ENCODE measurements at regions not wholly inside any gene's neighbourhood (a gene's known extent, or its start where the extent isn't known, plus 50 kb on each side); places are given as distances from the start of the nearest gene placed in this dataset.
"Not testable (repeated sequence)": the region's sequence is repeated elsewhere in the genome, so short reads cannot be mapped to it uniquely, and the experiment has no call there.

GRCh38 chr16:29182501-29182900 is 197.6 kb downstream of the LAT start:
- DNase-seq (ENCODE audit: low read depth) = no peak

- not testable (repeated sequence) for DNase-seq (ENCODE audit: low read depth)
These were observed 197.1 kb downstream of the LAT start for GRCh38 chr16:29181921-29182411.

- not testable (repeated sequence) for DNase-seq (ENCODE audit: low read depth)
These were observed 196.5 kb downstream of the LAT start for GRCh38 chr16:29181254-29181780.

- not testable (repeated sequence) for DNase-seq (ENCODE audit: low read depth)
These were observed 195.4 kb downstream of the LAT start for GRCh38 chr16:29180206-29180600.

GRCh38 chr16:29179401-29180205 is 194.8 kb downstream of the LAT start:
- DNase-seq (ENCODE audit: low read depth) = not testable (repeated sequence)

- not testable (repeated sequence) for DNase-seq (ENCODE audit: low read depth)
These were observed 193.3 kb downstream of the LAT start for GRCh38 chr16:29177888-29178726.

- DNase-seq (ENCODE audit: low read depth) = not testable (repeated sequence)
These were observed 192.5 kb downstream of the LAT start for GRCh38 chr16:29177203-29177887.

GRCh38 chr16:29176822-29177202 is 192.0 kb downstream of the LAT start:
- DNase-seq (ENCODE audit: low read depth) = not testable (repeated sequence)

GRCh38 chr16:29176154-29176470 is 191.3 kb downstream of the LAT start:
- DNase-seq (ENCODE audit: low read depth) = not testable (repeated sequence)

GRCh38 chr16:29175411-29176153 is 190.7 kb downstream of the LAT start:
- not testable (repeated sequence) for DNase-seq (ENCODE audit: low read depth)

GRCh38 chr16:29173371-29174305 is 188.8 kb downstream of the LAT start:
- not testable (repeated sequence) for DNase-seq (ENCODE audit: low read depth)

GRCh38 chr16:29172098-29172724 is 187.4 kb downstream of the LAT start:
- not testable (repeated sequence) for DNase-seq (ENCODE audit: low read depth)

GRCh38 chr16:29171296-29171695 is 186.4 kb downstream of the LAT start:
- not testable (repeated sequence) for DNase-seq (ENCODE audit: low read depth)

- DNase-seq (ENCODE audit: low read depth) = not testable (repeated sequence)
These were observed 185.7 kb downstream of the LAT start for GRCh38 chr16:29170393-29171119.

- DNase-seq (ENCODE audit: low read depth) = not testable (repeated sequence)
These were observed 184.6 kb downstream of the LAT start for GRCh38 chr16:29169295-29169994.

GRCh38 chr16:29168515-29169259 is 183.8 kb downstream of the LAT start:
- not testable (repeated sequence) for DNase-seq (ENCODE audit: low read depth)

GRCh38 chr16:29164442-29165089 is 179.7 kb downstream of the LAT start:
- DNase-seq (ENCODE audit: low read depth) = not testable (repeated sequence)
